Tibial artery (tissue), 4 donors: ENCODE measurements at regions not wholly inside any gene's neighbourhood (a gene's known extent, or its start where the extent isn't known, plus 50 kb on each side); places are given as distances from the start of the nearest gene placed in this dataset.

Experiments used
- DNase-seq, 2 donors: peaks; one replicate each; pipeline ENCODE4 v3.0.0-alpha.2; 2019
- H3K27ac ChIP-seq, 2 donors: fragments of 200-600 bp; sonication (generic) in 1 of 2; 1 replicate in 1 of 2; 2 replicates in 1 of 2; pipeline ENCODE4 v1.5.1; 2018 to 2019; ENCODE audit warnings: mild to moderate bottlenecking in 1 of 2
- H3K27me3 ChIP-seq, 2 donors: fragments of 200-600 bp; sonication (generic) in 1 of 2; one replicate each; pipeline versions ENCODE4 v1.5.1 to v1.6.0; 2016 to 2019
- H3K36me3 ChIP-seq, 3 donors: fragments of 200-600 bp; sonication (generic) in 2 of 3; one replicate each; pipeline ENCODE4 v1.5.1; 2016 to 2019; ENCODE audit warnings: mild to moderate bottlenecking in 2 of 3
- H3K4me1 ChIP-seq, 4 donors: fragments of 200-600 bp; sonication (generic) in 2 of 4; 1 replicate in 3 of 4; 2 replicates in 1 of 4; pipeline ENCODE4 v1.5.1; 2016 to 2019
- H3K4me3 ChIP-seq, 2 donors: fragments of 200-600 bp; sonication (generic) in 1 of 2; 1 replicate in 1 of 2; 2 replicates in 1 of 2; pipeline ENCODE4 v1.5.1; 2018 to 2019; ENCODE audit warnings: mild to moderate bottlenecking in 2 of 2
- H3K9me3 ChIP-seq, 3 donors: fragments of 200-600 bp; sonication (generic) in 1 of 3; one replicate each; pipeline ENCODE4 v1.5.1; 2016 to 2019
- CTCF ChIP-seq, 2 experiments: fragments of 200-600 bp in 1 of 2; fragments of 450-650 bp in 1 of 2; IDR thresholded peaks; one replicate each; pipeline ENCODE4 v1.5.1; 2017 to 2019; ENCODE audit warnings: antibody characterized with exemption in 2 of 2, mild to moderate bottlenecking in 1 of 2, moderate library complexity in 1 of 2
- intact Hi-C: fragments of 100-400 bp; cut with DNase I; formaldehyde crosslinking; loops from one replicate; pipeline ENCODE4 v1.15.0; 2023; ENCODE audit warnings: low total_unique reads

DNA sequence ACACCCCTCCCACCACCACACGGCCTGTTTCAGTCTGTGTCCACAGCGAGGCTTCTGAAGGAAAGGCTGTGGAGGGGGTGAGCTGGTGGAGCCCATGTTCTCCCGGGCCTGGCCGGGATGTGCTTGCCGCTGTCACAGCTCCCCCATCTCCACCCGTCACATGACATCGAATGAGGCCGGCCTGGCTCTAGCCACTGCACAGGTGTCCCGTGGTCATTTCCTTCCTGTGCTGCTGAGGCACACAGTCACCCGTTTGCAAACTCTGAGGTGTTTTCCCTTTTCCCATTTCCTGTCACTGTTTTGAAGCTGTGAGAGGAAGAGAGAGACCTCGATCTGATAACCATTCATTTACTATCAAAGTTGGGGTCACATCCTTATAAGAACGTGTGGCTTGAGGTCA, 55.7 kb upstream of the CLDN5 start:
- no peaks in the 10 kb centered on the region for H3K4me1 ChIP-seq
- H3K27me3 ChIP-seq: peaks cover 0 to 28% of the 10 kb centered on the region in 2 donors
- intact Hi-C loops: no loop called here
- H3K9me3 ChIP-seq: no peaks in the 10 kb centered on the region
- TF ChIP-seq CTCF (IDR thresholded peaks at IDR 0.05): no peak
- no peaks in the 10 kb centered on the region for H3K36me3 ChIP-seq
- DNase-seq: no peak
- H3K4me3 ChIP-seq: no peak overlapping the region
- no peak overlapping the region for H3K27ac ChIP-seq

- no peak for DNase-seq
- H3K27ac ChIP-seq: no peak overlapping the region
- intact Hi-C loops: no loop called here
- H3K9me3 ChIP-seq: no peaks in the 10 kb centered on the region
- H3K4me1 ChIP-seq: no peaks in the 10 kb centered on the region
- H3K27me3 ChIP-seq: peaks cover 0 to 28% of the 10 kb centered on the region in 2 donors
- no peak for TF ChIP-seq CTCF (IDR thresholded peaks at IDR 0.05)
- H3K36me3 ChIP-seq: no peaks in the 10 kb centered on the region
- H3K4me3 ChIP-seq: no peak overlapping the region
Measured at GRCh38 chr22:19580291-19580890, 56.2 kb upstream of the CLDN5 start.

DNA sequence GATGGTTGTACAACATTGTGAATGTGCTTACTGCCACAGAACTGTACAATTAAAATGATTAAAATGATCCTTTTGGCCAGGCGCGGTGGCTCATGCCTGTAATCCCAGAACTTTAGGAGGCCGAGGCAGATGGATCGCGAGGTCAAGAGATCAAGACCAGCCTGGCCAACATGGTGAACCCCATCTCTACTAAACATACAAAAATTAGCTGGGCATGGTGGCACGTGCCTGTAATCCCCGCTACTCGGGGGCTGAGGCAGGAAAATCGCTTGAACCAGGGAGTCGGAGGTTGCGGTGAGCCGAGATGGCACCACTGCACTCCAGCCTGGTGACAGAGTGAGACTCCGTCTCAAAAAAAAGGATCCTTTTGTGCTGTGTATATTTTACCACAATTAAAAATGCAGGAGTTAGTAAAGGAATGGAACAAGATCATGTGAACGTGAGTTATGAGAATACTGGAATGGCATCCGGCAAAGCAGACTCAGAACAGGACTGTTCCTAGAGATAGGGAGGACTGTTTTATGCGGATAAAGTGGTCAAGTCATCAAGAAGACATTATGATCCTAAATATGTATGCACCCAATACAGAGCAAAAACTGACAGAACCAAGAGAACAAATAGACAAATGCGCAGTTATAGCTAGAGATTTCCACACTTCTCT, 58.0 kb upstream of the CLDN5 start:
- H3K27ac ChIP-seq: no peak overlapping the region

DNA sequence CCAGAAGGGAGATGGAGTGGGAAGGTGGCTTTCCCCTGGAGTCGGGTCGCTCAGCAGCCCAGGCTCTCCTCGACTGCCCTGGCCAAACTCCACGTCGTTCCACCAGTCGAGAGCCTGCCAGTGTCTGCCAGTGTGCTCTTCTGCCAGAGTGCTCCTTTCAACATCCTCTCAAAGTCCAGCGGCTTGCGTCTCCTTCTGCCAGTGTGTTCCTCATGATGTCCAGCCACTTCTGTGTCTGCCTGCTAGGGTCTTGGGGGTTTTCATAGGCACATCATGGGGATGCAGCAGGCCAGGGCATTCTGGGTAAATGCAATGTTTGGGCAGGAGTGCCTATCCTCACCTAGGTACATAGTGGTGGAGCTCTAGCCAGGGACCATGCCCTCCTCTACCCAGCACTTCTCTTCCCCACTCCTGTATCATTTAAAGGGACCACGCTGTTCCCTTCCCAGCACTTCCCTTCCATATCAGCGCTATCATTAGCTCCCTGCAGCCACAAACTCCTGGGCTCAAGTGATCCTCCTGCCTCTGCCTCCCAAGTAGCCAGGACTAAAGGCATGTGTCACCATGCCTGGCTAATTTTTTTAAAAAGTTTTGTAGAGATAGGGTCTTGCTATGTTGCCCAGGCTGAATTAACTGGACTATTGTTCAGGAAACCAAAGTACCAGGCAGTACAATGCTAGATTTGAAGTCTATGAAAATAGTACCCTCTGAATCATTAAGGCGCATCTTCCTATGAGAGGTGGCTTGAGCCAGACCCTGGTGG, 62.9 kb upstream of the CLDN5 start:
- no peak overlapping the region for H3K4me3 ChIP-seq
- TF ChIP-seq CTCF (IDR thresholded peaks at IDR 0.05): no peak
- no peak overlapping the region for H3K27ac ChIP-seq
- no peaks in the 10 kb centered on the region for H3K36me3 ChIP-seq
- H3K9me3 ChIP-seq: no peaks in the 10 kb centered on the region
- peaks cover 0 to 9% of the 10 kb centered on the region in 2 donors for H3K27me3 ChIP-seq
- intact Hi-C loops: no loop called here
- no peak for DNase-seq
- H3K4me1 ChIP-seq: no peaks in the 10 kb centered on the region

More for the DNA sequence above, 58.0 kb upstream of the CLDN5 start:
- no peak for TF ChIP-seq CTCF (IDR thresholded peaks at IDR 0.05)
- Histone ChIP-seq H3K9me3 (no peaks in the 10 kb centered on the region), H3K36me3 (no peaks in the 10 kb centered on the region), H3K4me3 (no peak overlapping the region), H3K27me3 (peaks cover 0 to 20% of the 10 kb centered on the region in 2 donors), H3K4me1 (no peaks in the 10 kb centered on the region)
- intact Hi-C loops: no loop called here
- no peak for DNase-seq

DNA sequence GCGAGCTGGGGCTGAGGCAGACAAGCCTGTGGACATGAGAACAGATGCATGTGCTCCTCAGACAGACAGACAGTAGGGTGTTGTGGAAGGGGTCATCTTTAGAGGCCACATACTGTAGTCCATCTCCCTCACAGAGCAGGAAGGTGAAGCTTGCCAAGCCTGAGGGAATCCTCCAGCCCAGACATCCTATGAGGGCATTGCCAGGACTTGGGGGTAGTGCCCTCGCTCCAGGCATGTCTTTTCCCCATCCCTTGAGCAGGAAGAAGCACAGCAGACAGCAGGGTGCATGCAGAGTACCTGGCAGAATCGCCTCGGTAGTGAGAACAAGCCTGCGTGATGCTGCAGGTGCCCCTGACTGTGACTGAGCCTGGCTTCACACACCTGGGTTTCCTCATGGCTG, 66.5 kb upstream of the CLDN5 start:
- Histone ChIP-seq H3K9me3 (no peaks in the 10 kb centered on the region), H3K4me3 (no peak overlapping the region), H3K27ac (no peak overlapping the region), H3K4me1 (no peaks in the 10 kb centered on the region), H3K36me3 (no peaks in the 10 kb centered on the region), H3K27me3 (peaks cover 0 to 20% of the 10 kb centered on the region in 2 donors)
- intact Hi-C loops: no loop called here
- no peak for DNase-seq
- TF ChIP-seq CTCF (IDR thresholded peaks at IDR 0.05): no peak
